ENCODE measurements at regions not wholly inside any gene's neighbourhood (a gene's known extent, or its start where the extent isn't known, plus 50 kb on each side); places are given as distances from the start of the nearest gene placed in this dataset.

- H3K27me3 ChIP-seq (ENCODE audit: control insufficient read depth, insufficient read depth, low read length), result no peaks in the 10 kb centered on the region
- DNase-seq (ENCODE audit: low read depth) (no peak), FAIRE-seq (no peak)
- no peaks in the 10 kb centered on the region for H3K36me3 ChIP-seq (ENCODE audit: control insufficient read depth, insufficient read depth, low read length)
- no peak overlapping the region for H3K4me3 ChIP-seq (ENCODE audit: low read depth, low read length)
- TF ChIP-seq CTCF (IDR thresholded peaks at IDR 0.05; ENCODE audit: insufficient read depth, low read length, severe bottlenecking), result no peak
These were observed 1548.1 kb upstream of the ZEB2 start for GRCh38 chr2:146068051-146068450.

DNA sequence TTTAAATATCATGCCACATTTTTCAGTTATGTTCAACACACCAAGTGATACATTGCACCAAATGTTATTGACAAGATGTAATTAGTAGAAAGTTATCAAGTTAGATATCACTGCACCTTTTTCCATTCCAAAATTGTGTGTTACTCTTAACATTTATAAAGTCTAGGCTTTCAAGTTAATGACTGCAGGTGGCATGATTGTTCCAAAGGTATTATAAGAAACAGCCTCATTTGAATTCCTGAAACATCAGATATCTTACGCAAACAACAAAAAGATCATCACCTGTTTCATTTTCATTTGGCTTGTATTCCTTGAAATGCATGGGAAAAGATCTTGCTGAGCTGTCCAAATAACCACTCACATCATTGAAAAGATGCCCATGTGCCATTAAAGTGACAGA, 1528.2 kb upstream of the ZEB2 start:
- DNase-seq (ENCODE audit: low read depth) (peak; percentile 7), FAIRE-seq (no peak)
- no peak for TF ChIP-seq CTCF (IDR thresholded peaks at IDR 0.05; ENCODE audit: insufficient read depth, low read length, severe bottlenecking)
- H3K4me3 ChIP-seq (ENCODE audit: low read depth, low read length), result no peak overlapping the region
- no peaks in the 10 kb centered on the region for H3K36me3 ChIP-seq (ENCODE audit: control insufficient read depth, insufficient read depth, low read length)
- no peaks in the 10 kb centered on the region for H3K27me3 ChIP-seq (ENCODE audit: control insufficient read depth, insufficient read depth, low read length)

DNA sequence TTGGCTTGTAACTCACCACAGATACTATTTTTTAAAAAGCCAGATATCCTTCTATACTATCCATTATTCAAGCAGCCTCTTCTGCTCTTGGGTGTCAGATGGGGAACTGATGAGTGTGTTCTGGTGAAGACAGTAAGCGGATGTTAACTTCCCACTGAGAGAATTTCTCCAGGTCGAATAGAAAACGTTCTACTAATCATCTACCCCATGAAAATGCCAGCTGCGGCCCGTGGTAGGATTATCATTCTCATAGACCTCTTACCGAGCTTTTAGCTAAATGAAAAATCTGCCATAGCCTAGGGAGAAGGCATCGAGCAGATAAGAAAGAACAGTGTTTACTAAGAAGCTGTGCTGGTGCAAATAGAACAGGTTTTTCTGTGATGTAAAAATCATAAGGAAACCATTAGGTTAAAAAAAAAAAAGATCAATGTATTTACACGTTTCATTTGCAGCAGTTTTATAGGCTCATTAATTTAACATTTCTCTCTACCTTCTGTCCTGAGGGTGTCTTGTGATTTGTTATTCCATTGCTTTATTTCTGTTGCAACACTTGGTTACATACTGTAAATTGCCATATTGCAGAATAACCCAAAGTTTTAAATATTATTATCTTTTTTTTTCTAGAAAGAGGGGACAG, 1521.5 kb upstream of the ZEB2 start:
- FAIRE-seq (no peak), DNase-seq (ENCODE audit: low read depth) (no peak)
- Histone ChIP-seq H3K4me3 (ENCODE audit: low read depth, low read length) (no peak overlapping the region), H3K27me3 (ENCODE audit: control insufficient read depth, insufficient read depth, low read length) (no peaks in the 10 kb centered on the region), H3K36me3 (ENCODE audit: control insufficient read depth, insufficient read depth, low read length) (no peaks in the 10 kb centered on the region)
- no peak for TF ChIP-seq CTCF (IDR thresholded peaks at IDR 0.05; ENCODE audit: insufficient read depth, low read length, severe bottlenecking)

- FAIRE-seq (no peak), DNase-seq (ENCODE audit: low read depth) (no peak)
- Histone ChIP-seq H3K27me3 (ENCODE audit: control insufficient read depth, insufficient read depth, low read length) (no peaks in the 10 kb centered on the region), H3K36me3 (ENCODE audit: control insufficient read depth, insufficient read depth, low read length) (no peaks in the 10 kb centered on the region), H3K4me3 (ENCODE audit: low read depth, low read length) (no peak overlapping the region)
- TF ChIP-seq CTCF (IDR thresholded peaks at IDR 0.05; ENCODE audit: insufficient read depth, low read length, severe bottlenecking), result no peak
These were observed 1520.1 kb upstream of the ZEB2 start for GRCh38 chr2:146040051-146040450.

DNA sequence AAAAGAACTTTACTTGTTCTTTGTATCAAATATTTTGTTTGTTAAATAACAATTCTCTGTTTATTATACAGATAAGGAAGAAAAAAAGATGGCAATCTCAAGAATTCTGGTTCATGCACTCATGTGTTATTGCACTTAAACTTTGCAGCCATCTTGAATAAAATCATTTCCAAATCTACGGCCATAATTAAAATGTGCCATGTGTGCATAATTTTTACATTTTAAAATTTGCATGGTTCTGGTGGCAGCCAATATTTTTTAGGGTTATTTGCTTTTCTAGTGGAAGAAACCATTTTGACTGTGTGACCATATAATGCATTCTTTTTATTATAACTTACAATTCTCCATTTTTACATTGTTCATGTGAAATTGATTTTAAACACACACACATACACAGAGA, 1518.1 kb upstream of the ZEB2 start:
- no peak for DNase-seq (ENCODE audit: low read depth)
- FAIRE-seq, result no peak
- Histone ChIP-seq H3K27me3 (ENCODE audit: control insufficient read depth, insufficient read depth, low read length) (no peaks in the 10 kb centered on the region), H3K4me3 (ENCODE audit: low read depth, low read length) (no peak overlapping the region), H3K36me3 (ENCODE audit: control insufficient read depth, insufficient read depth, low read length) (no peaks in the 10 kb centered on the region)
- TF ChIP-seq CTCF (IDR thresholded peaks at IDR 0.05; ENCODE audit: insufficient read depth, low read length, severe bottlenecking), result no peak

GRCh38 chr2:146037334-146037870, 1517.5 kb upstream of the ZEB2 start:
- H3K4me3 ChIP-seq (ENCODE audit: low read depth, low read length), result no peak overlapping the region
- TF ChIP-seq CTCF (IDR thresholded peaks at IDR 0.05; ENCODE audit: insufficient read depth, low read length, severe bottlenecking), result no peak
- no peaks in the 10 kb centered on the region for H3K36me3 ChIP-seq (ENCODE audit: control insufficient read depth, insufficient read depth, low read length)
- FAIRE-seq (no peak), DNase-seq (ENCODE audit: low read depth) (no peak)
- no peaks in the 10 kb centered on the region for H3K27me3 ChIP-seq (ENCODE audit: control insufficient read depth, insufficient read depth, low read length)

Data from bronchial epithelial cell (primary cell).